ENCODE measurements at regions not wholly inside any gene's neighbourhood (a gene's known extent, or its start where the extent isn't known, plus 50 kb on each side); places are given as distances from the start of the nearest gene placed in this dataset.

DNA sequence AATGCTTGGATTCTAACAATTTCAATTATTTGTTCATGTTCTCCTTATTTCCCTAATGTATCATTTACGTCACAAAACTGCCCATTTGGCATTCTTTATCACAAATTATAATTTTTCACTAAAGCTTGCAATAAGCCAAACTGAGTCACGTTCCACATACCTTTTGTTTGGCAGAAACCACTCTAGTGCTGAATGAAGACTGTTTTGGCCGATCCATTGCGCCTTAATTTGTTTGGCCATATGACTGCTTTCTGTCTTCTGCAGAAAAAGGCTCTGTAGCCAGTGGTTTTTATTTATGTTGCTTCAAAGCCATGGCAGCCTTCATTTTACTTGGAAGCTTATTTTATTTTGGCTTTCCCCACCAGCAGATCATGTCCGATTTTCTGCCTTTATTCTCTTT is 184.4 kb upstream of the HAND2 start (continued):
- TF ChIP-seq MAFK (IDR thresholded peaks at IDR 0.05; ENCODE audit: low read depth, low read length), result no peak
- no peak for TF ChIP-seq GABPA (IDR thresholded peaks at IDR 0.05; ENCODE audit: borderline replicate concordance, insufficient read depth, low read length)
- TF ChIP-seq, protein P1, sequence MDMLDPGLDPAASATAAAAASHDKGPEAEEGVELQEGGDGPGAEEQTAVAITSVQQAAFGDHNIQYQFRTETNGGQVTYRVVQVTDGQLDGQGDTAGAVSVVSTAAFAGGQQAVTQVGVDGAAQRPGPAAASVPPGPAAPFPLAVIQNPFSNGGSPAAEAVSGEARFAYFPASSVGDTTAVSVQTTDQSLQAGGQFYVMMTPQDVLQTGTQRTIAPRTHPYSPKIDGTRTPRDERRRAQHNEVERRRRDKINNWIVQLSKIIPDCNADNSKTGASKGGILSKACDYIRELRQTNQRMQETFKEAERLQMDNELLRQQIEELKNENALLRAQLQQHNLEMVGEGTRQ (IDR thresholded peaks at IDR 0.05; ENCODE audit: low read length), result no peak
- TF ChIP-seq SIX5 (IDR thresholded peaks at IDR 0.05; ENCODE audit: low read depth, low read length), result no peak
- TF ChIP-seq TBP (IDR thresholded peaks at IDR 0.05; ENCODE audit: low read depth, low read length), result no peak
- TF ChIP-seq CHD1 (IDR thresholded peaks at IDR 0.05; ENCODE audit: low read depth, low read length), result no peak
- no peak for TF ChIP-seq EP300 (IDR thresholded peaks at IDR 0.05; ENCODE audit: borderline replicate concordance in 1 of 2, low read depth in 2 of 2, low read length in 2 of 2)
- no peak for TF ChIP-seq POLR2AphosphoS5 (IDR thresholded peaks at IDR 0.05; ENCODE audit: low read depth, low read length)
- TF ChIP-seq SUZ12 (IDR thresholded peaks at IDR 0.05; ENCODE audit: low read length), result no peak
- no peak for TF ChIP-seq RAD21 (IDR thresholded peaks at IDR 0.05 in 1 of 2, conservative IDR thresholded peaks at IDR 0.05 in 1 of 2; ENCODE audit: low read depth in 2 of 2, low read length in 2 of 2)
- no peak for TF ChIP-seq RFX5 (IDR thresholded peaks at IDR 0.05; ENCODE audit: borderline replicate concordance, low read depth, low read length)
- TF ChIP-seq SP4 (IDR thresholded peaks at IDR 0.05; ENCODE audit: low read length), result no peak
- TF ChIP-seq, protein P2, sequence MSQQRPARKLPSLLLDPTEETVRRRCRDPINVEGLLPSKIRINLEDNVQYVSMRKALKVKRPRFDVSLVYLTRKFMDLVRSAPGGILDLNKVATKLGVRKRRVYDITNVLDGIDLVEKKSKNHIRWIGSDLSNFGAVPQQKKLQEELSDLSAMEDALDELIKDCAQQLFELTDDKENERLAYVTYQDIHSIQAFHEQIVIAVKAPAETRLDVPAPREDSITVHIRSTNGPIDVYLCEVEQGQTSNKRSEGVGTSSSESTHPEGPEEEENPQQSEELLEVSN (IDR thresholded peaks at IDR 0.05), result no peak
